OCI-LY7 (cell line): ENCODE measurements at regions not wholly inside any gene's neighbourhood (a gene's known extent, or its start where the extent isn't known, plus 50 kb on each side); places are given as distances from the start of the nearest gene placed in this dataset.
A peak's percentile ranks its signal among the peaks of the same experiment; 100 is the strongest.

ENCODE experiments used
- BruUV-seq: library from RNA; stranded (reverse); fragments of 400-500 nt; replicated peaks from 2 replicates; lab custom pipeline; 2021; lab: Mats Ljungman, UMichigan
- CTCF ChIA-PET: fragments of 300-600 bp; sonication (Branson Sonifier 250); formaldehyde crosslinking; loops from one replicate; lab custom pipeline; 2022; ENCODE audit warnings: antibody characterized with exemption; ENCODE audit not compliant: unreplicated experiment; lab: Charles Lee
- POLR2A ChIA-PET: fragments of 300-600 bp; sonication (Branson Sonifier 250); formaldehyde crosslinking; loops from one replicate; lab custom pipeline; 2022; ENCODE audit warnings: antibody characterized with exemption; lab: Charles Lee
- DNase-seq: peaks from one replicate; pipeline ENCODE4 v3.0.0-alpha.2; 2015; ENCODE audit warnings: low spot score
- H2AFZ ChIP-seq: fragments of 200-600 bp; sonication (generic), shearing (Covaris generic); 2 replicates; pipeline ENCODE4 v1.6.1; 2014; ENCODE audit warnings: mild to moderate bottlenecking, antibody characterized with exemption, low read length, moderate library complexity
- H3K27ac ChIP-seq: fragments of 200-600 bp; sonication (generic); 2 replicates; pipeline ENCODE4 v1.5.1; 2014; ENCODE audit warnings: mixed run types, low read depth, mild to moderate bottlenecking, moderate library complexity, low read length, inconsistent platforms; ENCODE audit not compliant: poor library complexity, severe bottlenecking
- H3K36me3 ChIP-seq: fragments of 200-600 bp; sonication (generic); 2 replicates; pipeline ENCODE4 v1.6.1; 2014; ENCODE audit warnings: mild to moderate bottlenecking, antibody characterized with exemption, low read length, moderate library complexity, mixed read lengths; ENCODE audit not compliant: insufficient read depth
- H3K4me1 ChIP-seq: fragments of 200-600 bp; sonication (generic); 2 replicates; pipeline ENCODE4 v1.5.1; 2014; ENCODE audit warnings: mild to moderate bottlenecking, low read length; ENCODE audit not compliant: insufficient read depth, poor library complexity, severe bottlenecking
- H3K4me2 ChIP-seq: fragments of 200-600 bp; sonication (generic); 2 replicates; pipeline ENCODE4 v1.6.1; 2014; ENCODE audit warnings: mild to moderate bottlenecking, low read length
- H3K4me3 ChIP-seq: fragments of 200-600 bp; sonication (generic); 2 replicates; pipeline ENCODE4 v1.5.1; 2014; ENCODE audit warnings: mild to moderate bottlenecking, low read depth, low read length; ENCODE audit not compliant: poor library complexity, severe bottlenecking
- H3K79me2 ChIP-seq: fragments of 200-600 bp; sonication (generic); 2 replicates; pipeline ENCODE4 v1.6.1; 2016; ENCODE audit warnings: low read depth, mild to moderate bottlenecking, low read length, moderate library complexity, mixed read lengths; ENCODE audit not compliant: insufficient read depth
- H3K9me2 ChIP-seq: fragments of 200-600 bp; sonication (generic); 2 replicates; pipeline ENCODE4 v1.6.1; 2016; ENCODE audit warnings: mild to moderate bottlenecking, low read length, mixed read lengths; ENCODE audit not compliant: insufficient read depth
- H3K9me3 ChIP-seq: fragments of 200-600 bp; sonication (generic); 2 replicates; pipeline ENCODE4 v1.6.1; 2014; ENCODE audit warnings: mild to moderate bottlenecking, mixed run types, low read length, mixed read lengths
- H4K20me1 ChIP-seq: fragments of 200-600 bp; sonication (generic); 2 replicates; pipeline ENCODE4 v1.6.1; 2014; ENCODE audit warnings: mild to moderate bottlenecking, antibody characterized with exemption, low read length, moderate library complexity, mixed read lengths; ENCODE audit not compliant: insufficient read depth
- CTCF ChIP-seq: fragments of 200-600 bp; sonication (generic); conservative IDR thresholded peaks from 2 replicates; pipeline ENCODE4 v1.5.1; 2014; ENCODE audit warnings: mild to moderate bottlenecking, antibody characterized with exemption, low read length, moderate library complexity, mixed read lengths
- EZH2phosphoT487 ChIP-seq: fragments of 200-600 bp; sonication (generic); IDR thresholded peaks from 2 replicates; pipeline ENCODE4 v1.6.1; 2018; ENCODE audit warnings: low read depth, borderline replicate concordance, mild to moderate bottlenecking, mixed run types, antibody characterized with exemption, low read length, moderate library complexity, mixed read lengths
- intact Hi-C: fragments of 100-400 bp; cut with micrococcal nuclease; formaldehyde crosslinking; loops from one replicate; pipeline ENCODE4 v1.10.0; 2022; ENCODE audit not compliant: unreplicated experiment

- peak overlapping the region; percentile 73; the same call in 1 of the 2 replicates for H3K4me2 ChIP-seq
- no peak for DNase-seq
- H3K9me2 ChIP-seq: no peaks in the 10 kb centered on the region
- POLR2A ChIA-PET: interaction anchor here (0.6 kb wide), 1 partner anchor 126 kb away, joined by 3 read pairs; no protein-coding TSS in a partner anchor
- no peak for TF ChIP-seq EZH2phosphoT487
- no peak for TF ChIP-seq CTCF
- no peak overlapping the region for H3K27ac ChIP-seq
- intact Hi-C loops: no loop called here
- H3K79me2 ChIP-seq: no peaks in the 10 kb centered on the region
- H3K4me3 ChIP-seq: no peak overlapping the region
- H2AFZ ChIP-seq: peak overlapping the region; percentile 57
- CTCF ChIA-PET: interaction anchor here (0.6 kb wide), 1 partner anchor 482 kb away, joined by 3 read pairs; no protein-coding TSS in a partner anchor
- no TSS peak for BruUV-seq
- H4K20me1 ChIP-seq: no peaks in the 10 kb centered on the region
- H3K9me3 ChIP-seq: no peaks in the 10 kb centered on the region
- peaks cover 40% of the 10 kb centered on the region for H3K4me1 ChIP-seq
- H3K36me3 ChIP-seq: no peaks in the 10 kb centered on the region
Observed at GRCh38 chr6:134632024-134632423, 314.1 kb upstream of the SGK1 start.

DNA sequence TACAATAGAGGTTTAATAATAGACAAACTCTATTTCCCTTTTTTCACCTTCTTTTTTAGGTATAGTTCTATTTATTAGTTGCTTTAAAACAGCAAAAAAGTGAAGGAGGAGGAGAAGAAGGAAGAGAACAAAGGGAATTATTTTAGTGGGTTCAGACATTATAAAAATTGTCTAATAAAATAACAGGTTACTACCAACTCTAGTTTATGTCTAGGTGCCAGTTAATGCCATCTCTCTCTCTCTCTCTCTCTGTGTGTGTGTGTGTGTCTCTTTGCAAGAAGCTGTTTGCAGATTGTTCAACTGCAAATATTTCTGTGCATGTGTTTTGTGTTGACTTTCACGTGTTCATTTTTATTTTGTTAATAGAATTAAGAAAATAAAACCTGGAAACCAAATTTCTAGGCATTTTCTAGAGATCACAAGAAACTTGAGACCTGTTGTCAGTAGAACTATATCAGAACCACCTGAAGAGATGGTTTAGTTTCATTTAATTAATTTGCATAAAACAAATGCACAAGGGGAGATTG is 313.5 kb upstream of the SGK1 start:
- TF ChIP-seq CTCF: no peak
- TF ChIP-seq EZH2phosphoT487: no peak
- Histone ChIP-seq H3K79me2 (no peaks in the 10 kb centered on the region), H3K9me3 (no peaks in the 10 kb centered on the region), H4K20me1 (no peaks in the 10 kb centered on the region), H3K4me2 (peak overlapping the region; percentile 73), H3K9me2 (no peaks in the 10 kb centered on the region), H3K27ac (peak overlapping the region; percentile 38), H3K4me3 (peak overlapping the region; percentile 42), H3K36me3 (no peaks in the 10 kb centered on the region), H3K4me1 (peaks cover 38% of the 10 kb centered on the region), H2AFZ (peak overlapping the region; percentile 57)
- CTCF ChIA-PET: no interaction called here
- POLR2A ChIA-PET: interaction anchor here (0.6 kb wide), 1 partner anchor 646 kb away, joined by 3 read pairs; no protein-coding TSS in a partner anchor
- no TSS peak for BruUV-seq
- intact Hi-C loops: loop anchor here (2.0 kb wide), 1 partner anchor 457 kb away; no protein-coding TSS in a partner anchor
- DNase-seq: no peak

- H3K9me2 ChIP-seq: no peaks in the 10 kb centered on the region
- peak overlapping the region; percentile 73 for H3K4me2 ChIP-seq
- H3K4me3 ChIP-seq: peak overlapping the region; percentile 42
- H3K4me1 ChIP-seq: peaks cover 37% of the 10 kb centered on the region
- DNase-seq: peak; percentile 79
- no TSS peak for BruUV-seq
- no peaks in the 10 kb centered on the region for H4K20me1 ChIP-seq
- H3K79me2 ChIP-seq: no peaks in the 10 kb centered on the region
- H2AFZ ChIP-seq: peak overlapping the region; percentile 59; the same call in 1 of the 2 replicates
- H3K9me3 ChIP-seq: no peaks in the 10 kb centered on the region
- ChIA-PET CTCF (no interaction called here), POLR2A (no interaction called here)
- no peaks in the 10 kb centered on the region for H3K36me3 ChIP-seq
- intact Hi-C loops: loop anchor here (2.0 kb wide), 1 partner anchor 456 kb away; no protein-coding TSS in a partner anchor
- peak overlapping the region; percentile 38 for H3K27ac ChIP-seq
- no peak for TF ChIP-seq EZH2phosphoT487
- TF ChIP-seq CTCF: no peak
Observed at GRCh38 chr6:134630508-134631121, 312.7 kb upstream of the SGK1 start.
